Neural progenitor cell (in vitro differentiated cells): ENCODE measurements at regions not wholly inside any gene's neighbourhood (a gene's known extent, or its start where the extent isn't known, plus 50 kb on each side); places are given as distances from the start of the nearest gene placed in this dataset.

Experiments used
- DNase-seq: peaks from one replicate; pipeline ENCODE4 v3.0.0-alpha.2; 2016; ENCODE audit warnings: low spot score
- H2AFZ ChIP-seq: fragments of 200-600 bp; sonication (generic); replicated peaks from 2 replicates; pipeline ENCODE4 v1.6.1; 2016; ENCODE audit warnings: antibody characterized with exemption
- H3F3A ChIP-seq: fragments of 200-600 bp; sonication (generic); 2 replicates; pipeline ENCODE4 v1.6.1; 2016; ENCODE audit warnings: antibody characterized with exemption, low read depth
- H3K27ac ChIP-seq: fragments of 200-600 bp; sonication (generic); 2 replicates; pipeline ENCODE4 v1.5.1; 2016; ENCODE audit warnings: mild to moderate bottlenecking
- H3K27me3 ChIP-seq: fragments of 200-600 bp; sonication (generic); 2 replicates; pipeline ENCODE4 v1.6.1; 2016; ENCODE audit warnings: mild to moderate bottlenecking, moderate library complexity
- H3K36me3 ChIP-seq: fragments of 200-600 bp; sonication (generic); 2 replicates; pipeline ENCODE4 v1.5.1; 2016
- H3K4me1 ChIP-seq: fragments of 200-600 bp; sonication (generic); 2 replicates; pipeline ENCODE4 v1.6.1; 2016; ENCODE audit warnings: mixed run types
- H3K4me2 ChIP-seq: fragments of 200-600 bp; sonication (generic); 2 replicates; pipeline ENCODE4 v1.6.1; 2016
- H3K4me3 ChIP-seq: fragments of 200-600 bp; sonication (generic); 2 replicates; pipeline ENCODE4 v1.5.1; 2016
- H3K79me2 ChIP-seq: fragments of 200-600 bp; sonication (generic); 2 replicates; pipeline ENCODE4 v1.6.1; 2016; ENCODE audit warnings: low read depth
- H3K9ac ChIP-seq: fragments of 200-600 bp; sonication (generic); 2 replicates; pipeline ENCODE4 v1.6.1; 2016
- H3K9me3 ChIP-seq: fragments of 200-600 bp; sonication (generic); 2 replicates; pipeline ENCODE4 v1.5.1; 2016; ENCODE audit warnings: low read depth
- H4K20me1 ChIP-seq: fragments of 200-600 bp; sonication (generic); 2 replicates; pipeline ENCODE4 v1.6.1; 2016; ENCODE audit warnings: low read depth
- H3K27ac Mint-ChIP-seq: 3 replicates; pipeline ENCODE4 v1.8.0; 2021; ENCODE audit warnings: mixed read lengths
- H3K27me3 Mint-ChIP-seq: 2 replicates; pipeline ENCODE4 v1.8.0; 2022; ENCODE audit warnings: low read depth, mild to moderate bottlenecking, inconsistent platforms, moderate library complexity, mixed read lengths; ENCODE audit not compliant: insufficient read depth
- H3K36me3 Mint-ChIP-seq: 3 replicates; pipeline ENCODE4 v1.8.0; 2021; ENCODE audit warnings: mixed read lengths
- H3K4me1 Mint-ChIP-seq: 3 replicates; pipeline ENCODE4 v1.8.0; 2021; ENCODE audit warnings: mixed read lengths
- H3K4me3 Mint-ChIP-seq: 3 replicates; pipeline ENCODE4 v1.8.0; 2021; ENCODE audit warnings: mild to moderate bottlenecking, moderate library complexity, mixed read lengths
- H3K9me3 Mint-ChIP-seq: 3 replicates; pipeline ENCODE4 v1.8.0; 2020; ENCODE audit warnings: mixed read lengths
- EZH2 ChIP-seq: fragments of 200-600 bp; sonication (generic); IDR thresholded peaks from 2 replicates; pipeline ENCODE4 v1.6.1; 2017; ENCODE audit warnings: antibody characterized with exemption, mild to moderate bottlenecking, moderate library complexity
- EZH2phosphoT487 ChIP-seq: fragments of 200-600 bp; sonication (generic); IDR thresholded peaks from 2 replicates; pipeline ENCODE4 v1.6.1; 2017; ENCODE audit warnings: antibody characterized with exemption
- TF ChIP-seq, protein P1 (sequence below): fragments of 200-600 bp; sonication (generic); IDR thresholded peaks from 2 replicates; pipeline ENCODE4 v1.5.1; 2017; ENCODE audit warnings: antibody characterized with exemption, mild to moderate bottlenecking

- Histone ChIP-seq H4K20me1 (no peaks in the 10 kb centered on the region), H3K4me3 (no peak overlapping the region), H3K27ac (no peak overlapping the region), H3K4me1 (no peaks in the 10 kb centered on the region), H3K9me3 (no peaks in the 10 kb centered on the region), H3K27me3 (no peaks in the 10 kb centered on the region), H3K79me2 (no peaks in the 10 kb centered on the region), H3K36me3 (no peaks in the 10 kb centered on the region), H2AFZ (no peak overlapping the region), H3K4me2 (no peak overlapping the region), H3K9ac (no peak overlapping the region), H3F3A (no peaks in the 10 kb centered on the region)
- Mint-ChIP-seq H3K9me3 (no peaks in the 10 kb centered on the region), H3K4me3 (no peak overlapping the region), H3K4me1 (no peaks in the 10 kb centered on the region), H3K27me3 (no peaks in the 10 kb centered on the region), H3K36me3 (no peaks in the 10 kb centered on the region), H3K27ac (no peak overlapping the region)
- no peak for DNase-seq
- no peak for TF ChIP-seq EZH2
- no peak for TF ChIP-seq EZH2phosphoT487
- TF ChIP-seq, protein P1, sequence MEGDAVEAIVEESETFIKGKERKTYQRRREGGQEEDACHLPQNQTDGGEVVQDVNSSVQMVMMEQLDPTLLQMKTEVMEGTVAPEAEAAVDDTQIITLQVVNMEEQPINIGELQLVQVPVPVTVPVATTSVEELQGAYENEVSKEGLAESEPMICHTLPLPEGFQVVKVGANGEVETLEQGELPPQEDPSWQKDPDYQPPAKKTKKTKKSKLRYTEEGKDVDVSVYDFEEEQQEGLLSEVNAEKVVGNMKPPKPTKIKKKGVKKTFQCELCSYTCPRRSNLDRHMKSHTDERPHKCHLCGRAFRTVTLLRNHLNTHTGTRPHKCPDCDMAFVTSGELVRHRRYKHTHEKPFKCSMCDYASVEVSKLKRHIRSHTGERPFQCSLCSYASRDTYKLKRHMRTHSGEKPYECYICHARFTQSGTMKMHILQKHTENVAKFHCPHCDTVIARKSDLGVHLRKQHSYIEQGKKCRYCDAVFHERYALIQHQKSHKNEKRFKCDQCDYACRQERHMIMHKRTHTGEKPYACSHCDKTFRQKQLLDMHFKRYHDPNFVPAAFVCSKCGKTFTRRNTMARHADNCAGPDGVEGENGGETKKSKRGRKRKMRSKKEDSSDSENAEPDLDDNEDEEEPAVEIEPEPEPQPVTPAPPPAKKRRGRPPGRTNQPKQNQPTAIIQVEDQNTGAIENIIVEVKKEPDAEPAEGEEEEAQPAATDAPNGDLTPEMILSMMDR, result no peak
These were observed 54.2 kb upstream of the LIMCH1 start for GRCh38 chr4:41483771-41484170.

DNA sequence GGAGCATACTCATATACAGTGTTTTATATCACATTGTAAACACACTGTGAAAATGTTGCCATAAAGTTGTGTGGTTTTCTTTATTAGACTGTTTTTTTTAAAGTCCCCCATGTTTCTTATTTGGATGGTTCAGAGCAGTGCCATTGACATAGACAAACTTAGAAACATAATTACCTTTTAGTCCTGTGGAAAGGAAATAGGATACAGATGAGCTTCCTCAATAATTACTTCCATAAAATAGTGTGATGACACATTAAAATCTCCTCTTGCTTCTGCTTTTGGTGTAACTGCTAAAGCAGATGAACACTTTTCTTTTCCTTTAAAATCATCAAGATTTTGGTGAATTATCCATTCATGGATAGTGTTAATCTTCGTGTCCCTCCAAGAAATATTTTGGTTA lies 52.9 kb upstream of the LIMCH1 start:
- H4K20me1 ChIP-seq, result no peaks in the 10 kb centered on the region
- Mint-ChIP-seq H3K9me3 (peaks cover 2% of the 10 kb centered on the region), H3K4me1 (no peaks in the 10 kb centered on the region), H3K27me3 (no peaks in the 10 kb centered on the region), H3K4me3 (no peak overlapping the region), H3K27ac (no peak overlapping the region), H3K36me3 (no peaks in the 10 kb centered on the region)
- no peak overlapping the region for H3K4me2 ChIP-seq
- H3K4me1 ChIP-seq, result no peaks in the 10 kb centered on the region
- no peaks in the 10 kb centered on the region for H3K27me3 ChIP-seq
- TF ChIP-seq, protein P1, result no peak
- no peak for TF ChIP-seq EZH2
- no peaks in the 10 kb centered on the region for H3K9me3 ChIP-seq
- H3K4me3 ChIP-seq, result no peak overlapping the region
- no peak for DNase-seq
- no peak overlapping the region for H3K9ac ChIP-seq
- no peaks in the 10 kb centered on the region for H3F3A ChIP-seq
- H3K36me3 ChIP-seq, result no peaks in the 10 kb centered on the region
- H3K79me2 ChIP-seq, result no peaks in the 10 kb centered on the region
- no peak overlapping the region for H3K27ac ChIP-seq
- H2AFZ ChIP-seq, result no peak overlapping the region

- Histone ChIP-seq H2AFZ (no peak overlapping the region), H3K9ac (no peak overlapping the region), H3K36me3 (no peaks in the 10 kb centered on the region), H3K27ac (no peak overlapping the region), H3K4me2 (no peak overlapping the region), H3K27me3 (no peaks in the 10 kb centered on the region), H3K4me1 (no peaks in the 10 kb centered on the region), H4K20me1 (no peaks in the 10 kb centered on the region), H3K9me3 (no peaks in the 10 kb centered on the region), H3K4me3 (no peak overlapping the region), H3K79me2 (no peaks in the 10 kb centered on the region), H3F3A (no peaks in the 10 kb centered on the region)
- Mint-ChIP-seq H3K36me3 (no peaks in the 10 kb centered on the region), H3K4me1 (no peaks in the 10 kb centered on the region), H3K27me3 (no peaks in the 10 kb centered on the region), H3K9me3 (peaks cover 12% of the 10 kb centered on the region), H3K27ac (no peak overlapping the region), H3K4me3 (no peak overlapping the region)
- TF ChIP-seq EZH2phosphoT487 (no peak), EZH2 (no peak)
- TF ChIP-seq, protein P1, result no peak
- no peak for DNase-seq
These were observed 50.0 kb upstream of the LIMCH1 start for GRCh38 chr4:41487868-41488440.
